GM18861 (cell line): ENCODE measurements at regions not wholly inside any gene's neighbourhood (a gene's known extent, or its start where the extent isn't known, plus 50 kb on each side); places are given as distances from the start of the nearest gene placed in this dataset.

Source experiments
- ATAC-seq: cut with Tn5 transposase; IDR thresholded peaks from one replicate; pipeline ENCODE4 v1.9.1; 2021; ENCODE audit not compliant: unreplicated experiment

GRCh38 chr5:103938146-103938695 lies 375.6 kb upstream of the NUDT12 start:
- no peak for ATAC-seq

- ATAC-seq = no peak
Measured at GRCh38 chr5:103929338-103930013, 366.9 kb upstream of the NUDT12 start.

- no peak for ATAC-seq
Measured at GRCh38 chr5:103927739-103928138, 365.1 kb upstream of the NUDT12 start.

GRCh38 chr5:103923616-103924168 lies 361.1 kb upstream of the NUDT12 start:
- no peak for ATAC-seq

GRCh38 chr5:103919506-103919905 lies 356.9 kb upstream of the NUDT12 start:
- ATAC-seq = no peak

- ATAC-seq = no peak
Measured at GRCh38 chr5:103918668-103919367, 356.2 kb upstream of the NUDT12 start.

- no peak for ATAC-seq
Measured at GRCh38 chr5:103915081-103915480, 352.5 kb upstream of the NUDT12 start.

- no peak for ATAC-seq
Measured at GRCh38 chr5:103910786-103911185, 348.2 kb upstream of the NUDT12 start.

- ATAC-seq = no peak
Measured at GRCh38 chr5:103910011-103910410, 347.4 kb upstream of the NUDT12 start.

- ATAC-seq = no peak
Measured at GRCh38 chr5:103909391-103909790, 346.8 kb upstream of the NUDT12 start.

GRCh38 chr5:103908336-103909080 lies 345.9 kb upstream of the NUDT12 start:
- ATAC-seq = no peak

GRCh38 chr5:103907001-103907400 lies 344.4 kb upstream of the NUDT12 start:
- no peak for ATAC-seq

GRCh38 chr5:103904651-103905050 lies 342.1 kb upstream of the NUDT12 start:
- no peak for ATAC-seq

GRCh38 chr5:103902893-103903292 lies 340.3 kb upstream of the NUDT12 start:
- no peak for ATAC-seq

- ATAC-seq = no peak
Measured at GRCh38 chr5:103901885-103902284, 339.3 kb upstream of the NUDT12 start.

- ATAC-seq = no peak
Measured at GRCh38 chr5:103896593-103896992, 334.0 kb upstream of the NUDT12 start.

GRCh38 chr5:103895738-103896137 lies 333.1 kb upstream of the NUDT12 start:
- ATAC-seq = no peak

- no peak for ATAC-seq
Measured at GRCh38 chr5:103894882-103895281, 332.3 kb upstream of the NUDT12 start.

- ATAC-seq = no peak
Measured at GRCh38 chr5:103891151-103891550, 328.6 kb upstream of the NUDT12 start.

- no peak for ATAC-seq
Measured at GRCh38 chr5:103890313-103890712, 327.7 kb upstream of the NUDT12 start.

GRCh38 chr5:103889500-103890209 lies 327.1 kb upstream of the NUDT12 start:
- no peak for ATAC-seq
